ENCODE measurements at regions not wholly inside any gene's neighbourhood (a gene's known extent, or its start where the extent isn't known, plus 50 kb on each side); places are given as distances from the start of the nearest gene placed in this dataset.

- TF ChIP-seq YY1 (IDR thresholded peaks at IDR 0.05; ENCODE audit: insufficient read depth, insufficient read length) (no peak), ZNF274 (IDR thresholded peaks at IDR 0.05; ENCODE audit: low read depth, low read length) (no peak)
Measured at GRCh38 chr2:238632181-238633060, 205.7 kb downstream of the ASB1 start.

Measured in NT2/D1 (cell line).